GM18909 (cell line): ENCODE measurements at regions not wholly inside any gene's neighbourhood (a gene's known extent, or its start where the extent isn't known, plus 50 kb on each side); places are given as distances from the start of the nearest gene placed in this dataset.

Source experiments
- ATAC-seq: cut with Tn5 transposase; IDR thresholded peaks from one replicate; pipeline ENCODE4 v1.9.1; 2021; ENCODE audit warnings: mild to moderate bottlenecking; ENCODE audit not compliant: unreplicated experiment, poor library complexity

DNA sequence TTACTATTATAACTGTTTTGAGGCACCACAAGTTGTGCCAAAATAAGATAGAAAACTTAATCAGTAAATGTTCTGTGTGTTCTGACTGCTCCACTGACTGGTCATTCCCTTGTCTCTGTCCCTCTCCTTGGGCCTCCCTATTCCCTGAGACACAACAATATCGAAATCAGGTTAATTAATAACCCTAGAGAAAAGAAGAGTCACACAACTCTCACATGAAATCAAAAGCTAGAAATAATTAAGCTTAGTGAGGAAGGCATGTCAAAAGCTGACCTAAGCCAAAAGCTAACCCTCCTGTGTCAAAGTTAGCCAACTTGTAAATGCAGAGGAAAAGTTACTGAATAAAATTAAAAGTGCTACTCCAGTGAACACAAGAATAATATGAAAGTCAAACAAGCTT lies 53.8 kb upstream of the CCDC196 start:
- no peak for ATAC-seq

DNA sequence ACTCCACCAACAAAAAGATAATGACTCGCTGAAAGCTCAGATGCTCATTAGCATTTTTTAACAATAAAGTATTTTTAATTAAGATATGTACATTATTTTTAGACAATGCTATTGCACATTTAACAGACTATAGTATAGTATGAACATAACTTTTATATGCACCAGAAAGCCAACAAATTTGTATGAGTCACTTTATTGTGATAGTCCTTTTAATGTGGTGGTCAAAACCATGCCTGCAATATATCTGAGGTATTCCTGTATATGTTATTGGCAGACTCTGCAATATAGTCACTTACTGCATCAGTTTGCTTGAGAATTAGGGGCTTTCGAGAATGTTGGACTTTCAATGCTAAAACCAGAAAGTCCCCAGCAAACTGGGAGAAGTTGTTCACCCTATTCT lies 51.7 kb upstream of the CCDC196 start:
- ATAC-seq = no peak

DNA sequence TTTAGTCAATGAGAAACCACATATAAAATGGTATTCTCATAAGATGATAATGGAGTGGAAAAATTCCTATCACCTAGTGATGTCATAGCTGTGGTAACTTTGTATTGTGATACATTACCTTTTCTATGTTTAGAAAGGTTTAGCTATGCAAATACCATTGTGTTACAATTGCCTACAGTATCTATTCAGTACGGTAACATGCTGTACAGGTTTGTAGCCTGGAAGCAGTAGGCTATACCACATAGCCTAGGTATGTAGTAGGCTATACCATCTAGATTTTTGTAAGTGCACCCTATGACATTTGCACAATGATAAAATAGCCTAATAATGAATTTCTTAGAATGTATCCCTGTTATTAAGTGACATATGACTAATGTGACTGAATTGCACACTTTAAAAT lies 50.5 kb upstream of the CCDC196 start:
- ATAC-seq = no peak
